Karpas-422 (cell line): ENCODE measurements at regions not wholly inside any gene's neighbourhood (a gene's known extent, or its start where the extent isn't known, plus 50 kb on each side); places are given as distances from the start of the nearest gene placed in this dataset.

Experiments used
- DNase-seq: peaks from one replicate; pipeline ENCODE4 v3.0.0-alpha.2; 2015
- H2AFZ ChIP-seq: fragments of 200-600 bp; sonication (generic); 2 replicates; pipeline ENCODE4 v1.6.1; 2014; ENCODE audit warnings: antibody characterized with exemption, low read length, mixed read lengths
- H3K27ac ChIP-seq: fragments of 200-600 bp; sonication (generic); 2 replicates; pipeline ENCODE4 v1.5.1; 2014; ENCODE audit warnings: mild to moderate bottlenecking, low read length, moderate library complexity
- H3K27me3 ChIP-seq: fragments of 200-600 bp; sonication (generic); 2 replicates; pipeline ENCODE4 v1.6.1; 2014; ENCODE audit warnings: low read length, mixed read lengths
- H3K36me3 ChIP-seq: fragments of 200-600 bp; sonication (generic); 2 replicates; pipeline ENCODE4 v1.6.1; 2014; ENCODE audit warnings: low read length, mixed read lengths; ENCODE audit not compliant: insufficient read depth
- H3K4me1 ChIP-seq: fragments of 200-600 bp; sonication (generic); 2 replicates; pipeline ENCODE4 v1.6.1; 2014; ENCODE audit warnings: mild to moderate bottlenecking, low read length, mixed read lengths
- H3K4me2 ChIP-seq: fragments of 200-600 bp; sonication (generic); 2 replicates; pipeline ENCODE4 v1.6.1; 2014; ENCODE audit warnings: low read length, low read depth, mild to moderate bottlenecking; ENCODE audit not compliant: poor library complexity, severe bottlenecking
- H3K4me3 ChIP-seq: fragments of 200-600 bp; sonication (generic); 2 replicates; pipeline ENCODE4 v1.5.1; 2014; ENCODE audit warnings: mild to moderate bottlenecking, antibody characterized with exemption, low read length, mixed read lengths
- H3K79me2 ChIP-seq: fragments of 200-600 bp; sonication (generic); 2 replicates; pipeline ENCODE4 v1.6.1; 2014; ENCODE audit warnings: mild to moderate bottlenecking, low read length, mixed read lengths
- H3K9ac ChIP-seq: fragments of 200-600 bp; sonication (generic); 2 replicates; pipeline ENCODE4 v1.6.0; 2014; ENCODE audit warnings: low read length
- H3K9me2 ChIP-seq: fragments of 200-600 bp; sonication (generic), shearing (Covaris generic); replicated peaks from 2 replicates; pipeline ENCODE4 v1.6.0; 2014; ENCODE audit warnings: mild to moderate bottlenecking, low read length, moderate library complexity; ENCODE audit not compliant: insufficient read depth
- H3K9me3 ChIP-seq: fragments of 300-700, 200-600 bp; sonication (generic); 2 replicates; pipeline ENCODE4 v1.6.1; 2014; ENCODE audit warnings: low read length, mixed read lengths
- H4K20me1 ChIP-seq: fragments of 200-600 bp; sonication (generic); 2 replicates; pipeline ENCODE4 v1.6.1; 2014; ENCODE audit warnings: mild to moderate bottlenecking, antibody characterized with exemption, low read length, low read depth; ENCODE audit not compliant: insufficient read depth

GRCh38 chr2:16604236-16604635 is 61.4 kb downstream of the CYRIA start:
- H3K36me3 ChIP-seq = no peaks in the 10 kb centered on the region
- no peak overlapping the region for H3K27ac ChIP-seq
- no peaks in the 10 kb centered on the region for H3K9me3 ChIP-seq
- no peaks in the 10 kb centered on the region for H3K79me2 ChIP-seq
- H3K4me2 ChIP-seq = no peak overlapping the region
- DNase-seq = no peak
- H2AFZ ChIP-seq = no peak overlapping the region
- peaks cover 4% of the 10 kb centered on the region for H3K4me1 ChIP-seq
- H3K27me3 ChIP-seq = no peaks in the 10 kb centered on the region
- no peaks in the 10 kb centered on the region for H4K20me1 ChIP-seq
- H3K9ac ChIP-seq = no peak overlapping the region
- no peaks in the 10 kb centered on the region for H3K9me2 ChIP-seq
- H3K4me3 ChIP-seq = no peak overlapping the region

- no peaks in the 10 kb centered on the region for H3K9me3 ChIP-seq
- H3K4me1 ChIP-seq = no peaks in the 10 kb centered on the region
- no peak overlapping the region for H3K4me3 ChIP-seq
- H3K9ac ChIP-seq = no peak overlapping the region
- no peaks in the 10 kb centered on the region for H3K79me2 ChIP-seq
- no peak overlapping the region for H3K4me2 ChIP-seq
- DNase-seq = no peak
- H3K36me3 ChIP-seq = no peaks in the 10 kb centered on the region
- no peak overlapping the region for H2AFZ ChIP-seq
- no peaks in the 10 kb centered on the region for H4K20me1 ChIP-seq
- no peaks in the 10 kb centered on the region for H3K27me3 ChIP-seq
- H3K9me2 ChIP-seq = no peaks in the 10 kb centered on the region
- no peak overlapping the region for H3K27ac ChIP-seq
Observed at GRCh38 chr2:16591370-16591933, 74.2 kb downstream of the CYRIA start.

GRCh38 chr2:16589465-16589864 is 76.2 kb downstream of the CYRIA start:
- Histone ChIP-seq H3K9ac (no peak overlapping the region), H3K79me2 (no peaks in the 10 kb centered on the region), H3K9me2 (no peaks in the 10 kb centered on the region), H3K27ac (no peak overlapping the region), H3K9me3 (no peaks in the 10 kb centered on the region), H3K36me3 (no peaks in the 10 kb centered on the region), H2AFZ (no peak overlapping the region), H4K20me1 (no peaks in the 10 kb centered on the region), H3K27me3 (no peaks in the 10 kb centered on the region), H3K4me3 (no peak overlapping the region), H3K4me1 (no peaks in the 10 kb centered on the region), H3K4me2 (no peak overlapping the region)
- DNase-seq = no peak

GRCh38 chr2:16588565-16588964 is 77.1 kb downstream of the CYRIA start:
- Histone ChIP-seq H3K27me3 (no peaks in the 10 kb centered on the region), H3K79me2 (no peaks in the 10 kb centered on the region), H3K9me3 (no peaks in the 10 kb centered on the region), H3K9ac (no peak overlapping the region), H2AFZ (no peak overlapping the region), H4K20me1 (no peaks in the 10 kb centered on the region), H3K4me2 (no peak overlapping the region), H3K9me2 (no peaks in the 10 kb centered on the region), H3K36me3 (no peaks in the 10 kb centered on the region), H3K27ac (no peak overlapping the region), H3K4me1 (no peaks in the 10 kb centered on the region), H3K4me3 (no peak overlapping the region)
- no peak for DNase-seq

- Histone ChIP-seq H3K4me3 (no peak overlapping the region), H3K9me2 (no peaks in the 10 kb centered on the region)
Observed at GRCh38 chr2:16587601-16588000, 78.0 kb downstream of the CYRIA start.

GRCh38 chr2:16584824-16585540 is 80.7 kb downstream of the CYRIA start:
- H2AFZ ChIP-seq = no peak overlapping the region
- no peak overlapping the region for H3K27ac ChIP-seq
- H3K4me2 ChIP-seq = no peak overlapping the region

More at GRCh38 chr2:16587601-16588000, 78.0 kb downstream of the CYRIA start:
- H3K79me2 ChIP-seq = no peaks in the 10 kb centered on the region
- no peak overlapping the region for H3K9ac ChIP-seq
- no peak for DNase-seq
- no peak overlapping the region for H2AFZ ChIP-seq
- no peaks in the 10 kb centered on the region for H4K20me1 ChIP-seq
- no peaks in the 10 kb centered on the region for H3K36me3 ChIP-seq
- H3K27ac ChIP-seq = no peak overlapping the region
- no peaks in the 10 kb centered on the region for H3K27me3 ChIP-seq
- no peaks in the 10 kb centered on the region for H3K9me3 ChIP-seq
- H3K4me1 ChIP-seq = no peaks in the 10 kb centered on the region
- no peak overlapping the region for H3K4me2 ChIP-seq

GRCh38 chr2:16584084-16584483 is 81.5 kb downstream of the CYRIA start:
- H3K27me3 ChIP-seq = no peaks in the 10 kb centered on the region
- no peak overlapping the region for H3K9ac ChIP-seq
- no peaks in the 10 kb centered on the region for H3K9me3 ChIP-seq
- H3K9me2 ChIP-seq = no peaks in the 10 kb centered on the region
- no peak overlapping the region for H3K27ac ChIP-seq
- H4K20me1 ChIP-seq = no peaks in the 10 kb centered on the region
- H3K4me2 ChIP-seq = no peak overlapping the region
- no peak overlapping the region for H3K4me3 ChIP-seq
- no peak for DNase-seq
- no peaks in the 10 kb centered on the region for H3K4me1 ChIP-seq
- no peaks in the 10 kb centered on the region for H3K36me3 ChIP-seq
- H3K79me2 ChIP-seq = no peaks in the 10 kb centered on the region
- H2AFZ ChIP-seq = no peak overlapping the region

More at GRCh38 chr2:16584824-16585540, 80.7 kb downstream of the CYRIA start:
- H3K79me2 ChIP-seq = no peaks in the 10 kb centered on the region
- no peaks in the 10 kb centered on the region for H4K20me1 ChIP-seq
- no peak for DNase-seq
- no peaks in the 10 kb centered on the region for H3K9me3 ChIP-seq
- no peaks in the 10 kb centered on the region for H3K36me3 ChIP-seq
- H3K27me3 ChIP-seq = no peaks in the 10 kb centered on the region
- no peak overlapping the region for H3K4me3 ChIP-seq
- H3K9ac ChIP-seq = no peak overlapping the region
- H3K9me2 ChIP-seq = no peaks in the 10 kb centered on the region
- no peaks in the 10 kb centered on the region for H3K4me1 ChIP-seq

GRCh38 chr2:16581241-16581640 is 84.4 kb downstream of the CYRIA start:
- Histone ChIP-seq H4K20me1 (no peaks in the 10 kb centered on the region), H3K27me3 (no peaks in the 10 kb centered on the region), H3K4me3 (no peak overlapping the region), H3K79me2 (no peaks in the 10 kb centered on the region), H3K36me3 (no peaks in the 10 kb centered on the region), H2AFZ (no peak overlapping the region), H3K4me2 (no peak overlapping the region), H3K27ac (no peak overlapping the region), H3K4me1 (no peaks in the 10 kb centered on the region), H3K9me3 (no peaks in the 10 kb centered on the region), H3K9ac (no peak overlapping the region), H3K9me2 (no peaks in the 10 kb centered on the region)
- no peak for DNase-seq
